GM12892 (cell line): ENCODE measurements at regions not wholly inside any gene's neighbourhood (a gene's known extent, or its start where the extent isn't known, plus 50 kb on each side); places are given as distances from the start of the nearest gene placed in this dataset.

ENCODE experiments used
- POLR2A ChIP-seq: IDR thresholded peaks from 2 replicates; pipeline ENCODE4 v1.6.1; 2011; ENCODE audit warnings: low read depth, low read length, control low read depth
- POLR2AphosphoS5 ChIP-seq: IDR thresholded peaks from 2 replicates; pipeline ENCODE4 v1.6.1; 2011; ENCODE audit warnings: low read depth, low read length, control low read depth
- TAF1 ChIP-seq: IDR thresholded peaks from 2 replicates; pipeline ENCODE4 v1.6.1; 2011; ENCODE audit warnings: low read depth, mild to moderate bottlenecking, control low read depth, low read length, borderline replicate concordance

DNA sequence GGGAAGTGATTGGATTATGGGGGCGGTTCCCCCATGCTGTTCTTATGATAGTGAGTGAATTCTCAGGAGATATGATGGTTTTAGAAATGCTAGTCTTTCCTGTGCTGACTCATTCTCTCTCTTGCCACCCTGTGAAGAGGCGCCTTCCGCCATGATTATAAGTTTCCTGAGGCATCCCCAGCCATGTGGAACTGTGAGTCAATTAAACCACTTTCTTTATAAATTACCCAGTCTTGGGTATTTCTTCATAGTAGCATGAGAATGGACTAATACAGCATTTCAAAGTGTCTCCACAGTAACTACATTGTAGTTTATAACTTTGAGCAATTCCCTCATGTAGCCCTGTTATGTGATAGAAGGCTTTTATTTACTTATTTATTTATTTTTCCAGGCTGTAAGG, 128.8 kb upstream of the CHRNA7 start:
- no peak for TF ChIP-seq POLR2A
- TF ChIP-seq TAF1 = no peak
- TF ChIP-seq POLR2AphosphoS5 = no peak
